ENCODE measurements at regions not wholly inside any gene's neighbourhood (a gene's known extent, or its start where the extent isn't known, plus 50 kb on each side); places are given as distances from the start of the nearest gene placed in this dataset.
"Not testable (repeated sequence)": the region's sequence is repeated elsewhere in the genome, so short reads cannot be mapped to it uniquely, and the experiment has no call there.

- ATAC-seq (no peak), DNase-seq (ENCODE audit: low spot score) (no peak)
Observed at GRCh38 chr18:56445422-56445821, 193.0 kb downstream of the TXNL1 start.

DNA sequence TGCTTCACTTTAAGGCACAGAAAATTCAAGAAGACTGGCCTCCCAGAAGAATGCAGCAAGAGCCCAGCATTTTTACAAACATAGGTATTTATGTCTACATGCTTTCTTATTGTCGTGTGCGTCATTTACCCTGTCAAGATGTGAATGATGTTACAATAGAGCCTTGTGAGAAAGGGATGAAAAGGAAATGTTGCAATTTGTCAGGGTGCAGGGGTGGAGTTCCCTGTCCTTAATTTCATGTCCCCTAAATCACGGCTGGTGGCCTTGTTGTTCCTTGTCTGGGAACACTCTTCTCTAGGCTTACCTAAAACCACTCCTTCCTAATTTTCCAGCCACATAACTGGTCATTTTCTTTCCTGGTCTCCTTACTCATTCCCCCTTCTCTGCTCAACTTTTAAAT lies 194.2 kb downstream of the TXNL1 start:
- ATAC-seq (no peak), DNase-seq (ENCODE audit: low spot score) (no peak)

- no peak for ATAC-seq
- no peak for DNase-seq (ENCODE audit: low spot score)
Observed at GRCh38 chr18:56443166-56443907, 195.1 kb downstream of the TXNL1 start.

DNA sequence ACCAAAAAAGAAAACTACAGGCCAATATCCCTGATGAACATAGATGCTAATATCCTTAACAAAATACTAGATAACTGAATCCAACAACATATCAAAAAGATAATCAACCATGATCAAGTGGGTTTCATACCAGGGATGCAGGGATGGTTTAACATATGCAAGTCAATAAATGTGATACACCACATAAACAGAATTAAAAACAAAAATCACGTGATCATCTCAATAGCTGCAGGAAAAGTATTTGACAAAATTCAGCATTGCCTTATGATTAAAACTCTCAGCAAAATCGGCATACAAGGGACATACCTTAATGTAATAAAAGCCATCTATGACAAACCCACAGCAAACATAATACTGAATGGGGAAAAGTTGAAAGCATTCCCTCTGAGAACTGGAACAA lies 199.9 kb downstream of the TXNL1 start:
- not testable (repeated sequence) for ATAC-seq

GRCh38 chr18:56436651-56437050 lies 201.7 kb downstream of the TXNL1 start:
- no peak for DNase-seq (ENCODE audit: low spot score)

More for the DNA sequence above, 199.9 kb downstream of the TXNL1 start:
- not testable (repeated sequence) for DNase-seq (ENCODE audit: low spot score)

GRCh38 chr18:56433919-56434318 lies 204.5 kb downstream of the TXNL1 start:
- DNase-seq (ENCODE audit: low spot score) = no peak
- no peak for ATAC-seq

More at GRCh38 chr18:56436651-56437050, 201.7 kb downstream of the TXNL1 start:
- no peak for ATAC-seq

GRCh38 chr18:56431551-56431950 lies 206.8 kb downstream of the TXNL1 start:
- ATAC-seq (peak; percentile 48), DNase-seq (ENCODE audit: low spot score) (no peak)

DNA sequence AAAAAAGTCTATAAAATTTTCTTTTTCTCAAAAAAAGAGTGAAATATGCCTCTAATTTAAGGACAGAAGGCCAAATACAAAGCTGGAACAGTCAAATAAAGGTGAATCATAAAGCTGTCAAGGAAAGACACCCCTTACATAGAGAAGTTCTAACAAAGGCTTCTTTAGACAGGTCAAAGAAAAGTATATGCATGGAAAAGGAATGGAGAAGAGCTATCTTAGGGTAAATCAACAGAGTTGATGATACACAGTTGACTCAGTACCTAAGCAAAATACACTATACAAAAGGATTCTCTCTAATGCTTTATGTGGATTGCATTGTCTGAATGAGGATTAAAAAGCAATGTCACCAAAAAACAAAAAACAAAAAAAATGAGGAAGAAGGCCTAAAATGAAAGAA lies 214.8 kb downstream of the TXNL1 start:
- DNase-seq (ENCODE audit: low spot score) = no peak
- no peak for ATAC-seq

- no peak for ATAC-seq
Observed at GRCh38 chr18:56421647-56422046, 216.7 kb downstream of the TXNL1 start.

GRCh38 chr18:56420868-56421267 lies 217.5 kb downstream of the TXNL1 start:
- not testable (repeated sequence) for DNase-seq (ENCODE audit: low spot score); ATAC-seq

More at GRCh38 chr18:56421647-56422046, 216.7 kb downstream of the TXNL1 start:
- no peak for DNase-seq (ENCODE audit: low spot score)

- ATAC-seq (no peak), DNase-seq (ENCODE audit: low spot score) (no peak)
Observed at GRCh38 chr18:56414357-56414756, 224.0 kb downstream of the TXNL1 start.

DNA sequence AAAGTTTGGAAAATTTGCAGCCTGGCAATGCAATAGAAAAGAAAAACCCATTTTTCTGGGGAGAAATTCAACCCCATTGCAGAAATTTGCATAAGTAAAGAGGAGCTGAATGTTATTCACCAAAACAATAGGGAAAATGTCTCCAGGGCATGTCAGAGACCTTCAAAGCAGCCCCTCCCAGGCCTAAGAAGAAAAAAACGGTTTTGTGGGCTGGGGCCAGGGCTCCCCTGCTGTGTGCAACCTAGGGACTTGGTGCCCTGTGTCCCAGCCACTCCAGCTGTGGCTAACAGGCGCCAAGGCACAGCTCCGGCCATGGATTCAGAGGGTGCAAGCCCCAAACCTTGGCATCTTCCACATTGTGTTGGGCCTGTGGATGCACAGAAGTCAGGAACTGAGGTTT lies 224.5 kb downstream of the TXNL1 start:
- DNase-seq (ENCODE audit: low spot score) (no peak), ATAC-seq (no peak)

DNA sequence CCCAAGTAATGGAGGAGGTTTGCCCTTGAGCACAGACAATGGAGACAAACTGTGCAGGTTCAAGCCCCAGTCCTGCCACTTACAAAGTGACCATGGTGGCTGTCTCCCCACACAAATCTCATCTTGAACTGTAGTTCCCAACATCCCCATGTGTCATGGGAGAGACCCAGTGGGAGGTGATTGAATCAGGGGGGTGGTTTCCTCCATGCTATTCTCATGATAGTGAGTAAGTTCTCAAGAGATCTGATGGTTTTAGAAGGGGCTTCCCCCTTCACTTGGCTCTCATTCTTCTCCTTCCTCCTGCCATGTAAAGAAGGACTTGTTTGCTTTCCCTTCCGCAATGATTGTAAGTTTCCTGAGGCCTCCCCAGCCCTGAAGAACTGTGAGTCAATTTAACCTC lies 225.4 kb downstream of the TXNL1 start:
- ATAC-seq (no peak), DNase-seq (ENCODE audit: low spot score) (no peak)

DNA sequence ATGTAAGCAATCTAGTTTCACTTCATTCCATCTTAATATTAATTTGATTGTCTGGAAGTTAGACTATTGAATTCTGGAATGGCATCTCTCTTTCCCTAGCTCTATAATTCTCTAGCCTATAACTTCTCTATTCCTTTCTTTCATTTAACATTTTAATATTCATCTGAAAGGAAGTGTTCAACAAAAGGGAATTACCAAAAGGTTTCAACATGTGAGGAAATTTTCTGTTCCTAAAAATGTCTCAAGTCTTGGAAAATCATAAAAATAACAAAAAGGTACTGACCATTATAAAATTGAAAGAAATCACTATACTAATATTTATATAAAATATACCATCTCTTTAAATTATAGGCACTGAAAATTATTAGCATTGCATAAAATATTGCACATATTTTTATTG lies 228.7 kb downstream of the TXNL1 start:
- ATAC-seq (no peak), DNase-seq (ENCODE audit: low spot score) (no peak)

DNA sequence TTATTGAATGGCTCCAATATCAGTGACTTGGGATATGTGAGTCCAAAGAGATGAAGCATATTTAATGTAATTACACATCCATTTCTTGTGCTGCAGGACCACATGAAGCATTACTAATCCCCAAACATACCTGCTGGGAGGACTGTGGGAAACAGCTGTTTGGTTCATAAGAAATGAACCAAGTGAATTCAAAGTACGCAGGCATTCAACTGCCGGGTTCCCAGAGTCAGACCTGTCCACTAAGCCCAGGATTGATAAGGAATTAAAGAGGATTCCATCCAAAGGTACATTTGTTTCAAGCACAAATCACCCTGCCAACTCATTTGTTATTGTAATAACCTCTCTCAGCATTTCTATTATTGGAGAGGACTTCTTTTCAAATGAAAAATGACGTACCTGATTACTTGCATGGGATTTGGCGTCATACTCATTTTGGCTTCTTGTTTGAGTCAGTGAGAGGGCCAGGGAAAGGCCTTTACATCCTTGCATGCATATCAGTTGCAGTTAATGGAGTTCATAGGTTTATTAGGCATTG lies 230.7 kb downstream of the TXNL1 start:
- ATAC-seq (no peak), DNase-seq (ENCODE audit: low spot score) (no peak)

GRCh38 chr18:56402872-56403516 lies 235.4 kb downstream of the TXNL1 start:
- ATAC-seq = no peak
- no peak for DNase-seq (ENCODE audit: low spot score)

DNA sequence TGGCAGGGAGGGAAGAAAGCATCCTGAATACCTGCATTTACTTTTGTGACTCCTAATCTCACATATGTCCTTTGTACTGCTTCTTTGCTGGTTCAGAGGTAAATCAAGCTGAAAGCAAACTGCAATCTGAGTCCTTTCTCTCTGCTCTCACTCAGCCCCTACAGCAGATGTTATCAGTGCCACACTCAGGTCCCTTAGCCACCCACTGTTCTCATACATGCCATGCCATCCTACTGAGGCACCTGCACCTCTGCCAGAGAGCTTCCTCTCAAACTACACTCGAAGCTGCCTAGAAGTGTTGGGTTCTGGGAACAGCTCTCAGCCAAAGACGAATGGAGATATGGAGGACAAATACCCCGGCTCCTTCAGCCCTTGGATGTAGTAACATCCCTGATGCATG lies 244.5 kb downstream of the TXNL1 start:
- DNase-seq (ENCODE audit: low spot score) (no peak), ATAC-seq (no peak)

DNA sequence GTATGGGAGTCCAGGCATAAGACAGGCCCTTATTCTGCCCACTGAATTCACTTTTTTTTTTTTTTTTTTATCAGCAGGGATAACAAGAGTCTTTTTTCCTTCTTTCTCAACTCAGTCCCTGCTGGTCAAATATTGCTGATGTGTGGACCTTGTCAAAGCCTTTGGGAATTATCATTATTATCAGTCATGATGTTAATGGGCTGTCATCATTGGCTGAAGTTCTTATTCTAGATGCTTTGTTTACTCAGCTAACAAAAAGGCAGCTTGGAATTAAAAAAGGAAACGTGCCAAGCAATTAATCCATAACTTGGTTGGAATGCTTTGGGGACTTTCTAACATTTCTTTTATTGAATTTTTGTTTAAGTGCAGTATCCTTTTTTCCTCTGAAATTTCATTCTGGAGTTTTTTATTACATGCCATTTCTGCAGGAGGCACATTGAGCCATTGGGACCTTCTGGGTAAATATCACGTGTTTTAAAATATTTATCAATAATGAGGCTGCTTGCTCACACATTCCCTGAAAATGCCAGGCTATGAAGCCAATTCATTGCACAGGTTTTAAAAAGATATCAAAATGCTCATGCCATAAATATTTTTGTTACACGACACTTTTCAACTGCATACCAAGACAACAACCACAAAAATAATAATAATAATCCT lies 246.3 kb downstream of the TXNL1 start:
- no peak for DNase-seq (ENCODE audit: low spot score)
- no peak for ATAC-seq

DNA sequence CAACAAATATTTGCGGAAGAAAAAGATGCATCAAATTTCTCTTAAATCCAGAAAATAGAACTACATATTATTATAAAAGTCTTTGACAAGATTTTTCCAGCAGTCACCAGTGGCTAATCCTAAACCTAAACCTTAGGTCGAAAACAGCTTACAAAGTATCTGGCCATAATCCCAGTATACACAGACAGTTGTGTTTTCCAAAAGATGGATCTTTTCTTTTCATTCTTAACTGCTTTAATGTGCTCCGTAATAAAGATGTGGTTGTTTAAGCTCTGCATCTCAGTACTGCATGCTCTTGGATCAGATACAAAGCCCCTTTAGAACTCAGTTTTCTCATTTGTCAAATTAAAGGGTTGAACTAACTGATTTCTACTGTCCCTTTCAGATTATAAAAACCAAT lies 247.8 kb downstream of the TXNL1 start:
- ATAC-seq (no peak), DNase-seq (ENCODE audit: low spot score) (no peak)

DNA sequence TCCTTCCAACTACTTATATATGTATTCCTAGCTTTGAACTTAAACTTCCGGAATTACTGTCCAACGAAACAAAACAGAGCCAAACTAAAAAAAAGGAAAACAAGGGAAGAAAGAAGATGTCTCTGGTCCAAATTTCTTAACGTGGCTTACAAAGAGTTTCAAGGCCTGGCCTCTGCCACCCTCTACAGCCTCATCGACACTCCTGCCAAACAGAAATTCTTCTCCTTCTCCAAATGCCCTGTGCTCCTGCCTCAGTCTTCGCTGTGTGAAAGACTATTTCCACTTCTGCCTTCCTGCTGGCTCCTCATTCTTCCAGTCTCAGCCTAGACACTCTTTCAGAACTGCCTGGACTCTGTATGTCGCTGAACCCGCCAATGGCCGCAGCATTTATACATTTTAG lies 249.2 kb downstream of the TXNL1 start:
- no peak for DNase-seq (ENCODE audit: low spot score)

DNA sequence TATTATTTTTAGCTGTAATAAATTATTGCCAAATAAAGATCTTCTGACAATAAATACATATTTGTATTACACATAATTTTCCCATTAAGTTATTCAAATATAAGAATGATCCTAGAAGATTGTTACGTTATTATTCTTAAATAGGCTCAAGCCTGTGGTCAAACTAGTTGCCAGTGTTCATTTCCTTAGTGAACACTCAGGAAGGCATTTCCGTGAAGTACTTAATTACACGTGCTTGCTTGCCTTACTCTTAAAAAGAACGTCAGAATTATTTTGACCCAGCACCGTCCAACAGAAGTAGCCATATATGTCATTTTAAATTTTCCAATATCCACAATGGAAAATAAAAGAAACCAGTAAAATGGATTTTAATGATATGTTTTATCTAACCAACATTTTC lies 249.8 kb downstream of the TXNL1 start:
- ATAC-seq (no peak), DNase-seq (ENCODE audit: low spot score) (no peak)

More for the DNA sequence above, 249.2 kb downstream of the TXNL1 start:
- no peak for ATAC-seq

GRCh38 chr18:56386856-56387255 lies 251.5 kb downstream of the TXNL1 start:
- ATAC-seq (no peak), DNase-seq (ENCODE audit: low spot score) (no peak)

Data from left lobe of liver (tissue), 2 donors.